ENCODE measurements at regions not wholly inside any gene's neighbourhood (a gene's known extent, or its start where the extent isn't known, plus 50 kb on each side); places are given as distances from the start of the nearest gene placed in this dataset.
"Not testable (repeated sequence)": the region's sequence is repeated elsewhere in the genome, so short reads cannot be mapped to it uniquely, and the experiment has no call there.

GRCh38 chr18:76604108-76604934, 109.3 kb upstream of the ZNF516 start:
- DNase-seq: no peak
- Histone ChIP-seq H3K4me1 (no peaks in the 10 kb centered on the region), H3K9me3 (no peaks in the 10 kb centered on the region), H3K27ac (no peak overlapping the region), H3K36me3 (no peaks in the 10 kb centered on the region), H3K4me3 (no peak overlapping the region), H3K27me3 (no peaks in the 10 kb centered on the region)
- TF ChIP-seq POLR2A (IDR thresholded peaks at IDR 0.05) (no peak), CTCF (IDR thresholded peaks at IDR 0.05) (no peak)

GRCh38 chr18:76602191-76602590, 107.1 kb upstream of the ZNF516 start:
- no peaks in the 10 kb centered on the region for H3K36me3 ChIP-seq

GRCh38 chr18:76600076-76600475, 105.0 kb upstream of the ZNF516 start:
- H3K9me3 ChIP-seq, H3K27ac ChIP-seq, H3K27me3 ChIP-seq, H3K4me3 ChIP-seq, DNase-seq, H3K4me1 ChIP-seq, H3K36me3 ChIP-seq: not testable (repeated sequence)

More at GRCh38 chr18:76602191-76602590, 107.1 kb upstream of the ZNF516 start:
- H3K9me3 ChIP-seq: no peaks in the 10 kb centered on the region
- H3K4me3 ChIP-seq: no peak overlapping the region
- TF ChIP-seq POLR2A (IDR thresholded peaks at IDR 0.05): no peak
- no peak for TF ChIP-seq CTCF (IDR thresholded peaks at IDR 0.05)
- H3K4me1 ChIP-seq: no peaks in the 10 kb centered on the region
- no peaks in the 10 kb centered on the region for H3K27me3 ChIP-seq
- DNase-seq: no peak
- H3K27ac ChIP-seq: no peak overlapping the region

GRCh38 chr18:76594966-76595365, 99.9 kb upstream of the ZNF516 start:
- TF ChIP-seq POLR2A (IDR thresholded peaks at IDR 0.05): no peak
- TF ChIP-seq CTCF (IDR thresholded peaks at IDR 0.05): no peak
- Histone ChIP-seq H3K27me3 (no peaks in the 10 kb centered on the region), H3K9me3 (no peaks in the 10 kb centered on the region), H3K4me1 (no peaks in the 10 kb centered on the region), H3K4me3 (no peak overlapping the region), H3K36me3 (no peaks in the 10 kb centered on the region), H3K27ac (no peak overlapping the region)
- no peak for DNase-seq

GRCh38 chr18:76593843-76594242, 98.8 kb upstream of the ZNF516 start:
- DNase-seq: no peak
- no peaks in the 10 kb centered on the region for H3K36me3 ChIP-seq
- TF ChIP-seq POLR2A (IDR thresholded peaks at IDR 0.05): no peak

GRCh38 chr18:76592981-76593381, 97.9 kb upstream of the ZNF516 start:
- DNase-seq: no peak
- TF ChIP-seq POLR2A (IDR thresholded peaks at IDR 0.05) (no peak), CTCF (IDR thresholded peaks at IDR 0.05) (no peak)
- no peaks in the 10 kb centered on the region for H3K9me3 ChIP-seq
- no peak overlapping the region for H3K4me3 ChIP-seq
- no peaks in the 10 kb centered on the region for H3K36me3 ChIP-seq
- H3K27ac ChIP-seq: no peak overlapping the region
- H3K4me1 ChIP-seq: no peaks in the 10 kb centered on the region
- H3K27me3 ChIP-seq: no peaks in the 10 kb centered on the region

More at GRCh38 chr18:76593843-76594242, 98.8 kb upstream of the ZNF516 start:
- no peaks in the 10 kb centered on the region for H3K4me1 ChIP-seq
- H3K4me3 ChIP-seq: no peak overlapping the region
- H3K27me3 ChIP-seq: no peaks in the 10 kb centered on the region
- H3K9me3 ChIP-seq: no peaks in the 10 kb centered on the region
- H3K27ac ChIP-seq: no peak overlapping the region

Measured in Peyer's patch (tissue), 4 donors.